ENCODE measurements at regions not wholly inside any gene's neighbourhood (a gene's known extent, or its start where the extent isn't known, plus 50 kb on each side); places are given as distances from the start of the nearest gene placed in this dataset.

DNA sequence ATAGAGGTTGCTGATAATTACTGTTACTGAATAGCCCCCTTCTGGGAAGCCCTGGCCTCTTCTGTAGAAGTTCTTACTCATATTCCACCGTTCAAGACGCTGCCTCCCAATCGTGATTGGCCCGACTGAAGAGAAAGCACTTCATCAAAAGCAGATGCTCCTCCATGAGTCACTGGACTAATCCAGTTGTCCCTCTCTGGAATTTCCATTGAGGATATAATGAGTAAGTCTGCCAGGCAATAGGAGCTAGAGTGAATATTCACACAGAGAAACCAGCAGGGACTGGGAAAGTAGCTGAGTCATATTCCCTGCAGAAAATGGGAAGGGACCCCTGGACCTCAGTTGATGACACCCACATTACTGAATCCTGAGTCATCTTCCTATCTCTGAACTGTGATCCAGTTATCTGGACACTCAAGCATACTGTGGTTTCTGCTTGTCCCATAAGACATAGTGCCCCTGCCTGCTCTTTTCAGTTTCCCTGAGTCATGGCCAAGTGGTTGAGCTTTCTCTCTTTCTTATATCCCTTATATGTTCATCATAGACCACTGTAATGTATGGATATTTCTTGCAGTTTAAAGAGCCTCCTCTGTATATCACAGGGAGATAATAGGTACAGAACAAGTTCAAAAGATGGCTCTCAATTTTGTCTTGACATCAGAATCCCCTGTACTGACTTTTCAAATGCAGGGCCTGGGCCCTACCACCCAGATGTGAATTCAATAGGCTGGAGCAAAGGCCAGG is 151.2 kb upstream of the CDIN1 start (continued):
- no peak for TF ChIP-seq HSF1 (IDR thresholded peaks at IDR 0.05; ENCODE audit: low read depth, low read length)
- TF ChIP-seq SRF (IDR thresholded peaks at IDR 0.05; ENCODE audit: low read depth in 2 of 2, low read length in 2 of 2): no peak
- no peak for TF ChIP-seq RUNX3 (IDR thresholded peaks at IDR 0.05; ENCODE audit: low read length)
- no peak for TF ChIP-seq MEF2A (IDR thresholded peaks at IDR 0.05; ENCODE audit: insufficient read depth, low read depth, low read length)
- no peak for TF ChIP-seq ELK1 (IDR thresholded peaks at IDR 0.05; ENCODE audit: low read depth, low read length)
- no peak for TF ChIP-seq CBX3 (IDR thresholded peaks at IDR 0.05; ENCODE audit: borderline replicate concordance, low read depth)

- ChIA-PET CTCF (no interaction called here), POLR2A (no interaction called here), RAD21 (ENCODE audit: unreplicated experiment) (no interaction called here), SMC1A (ENCODE audit: uncharacterized antibody, unreplicated experiment) (interaction anchor here (1.1 kb wide), 1 partner anchor 8 kb away, joined by 4 read pairs; no protein-coding TSS in a partner anchor)
- Histone ChIP-seq H3K36me3 (ENCODE audit: control insufficient read depth in 2 of 2, insufficient read depth in 2 of 2, low read length in 1 of 2) (no peaks in the 10 kb centered on the region), H3K4me1 (ENCODE audit: control insufficient read depth, insufficient read depth, low read length) (no peaks in the 10 kb centered on the region), H3K9ac (ENCODE audit: control insufficient read depth, insufficient read depth, low read length) (no peak overlapping the region), H3K4me3 (no peak overlapping the region), H3K27ac (ENCODE audit: control insufficient read depth, insufficient read depth) (no peak overlapping the region), H2AFZ (ENCODE audit: control insufficient read depth, low read depth, low read length) (no peak overlapping the region), H3K27me3 (replicated peaks in 1 of 2; ENCODE audit: control insufficient read depth in 2 of 2, insufficient read depth in 2 of 2, low read length in 1 of 2) (no peaks in the 10 kb centered on the region), H4K20me1 (ENCODE audit: control insufficient read depth, insufficient read depth) (no peaks in the 10 kb centered on the region), H3K9me3 (replicated peaks; ENCODE audit: control insufficient read depth, insufficient read depth, low read length) (no peaks in the 10 kb centered on the region), H3K4me2 (ENCODE audit: control insufficient read depth, insufficient read depth) (no peak overlapping the region), H3K79me2 (ENCODE audit: control insufficient read depth, insufficient read depth, low read length) (no peaks in the 10 kb centered on the region)
- ATAC-seq (no peak), FAIRE-seq (no peak), DNase-seq (ENCODE audit: low read depth, low spot score) (no peak)
- BruUV-seq (replicated peaks): no TSS peak
- TF ChIP-seq ZBED1 (IDR thresholded peaks at IDR 0.05; ENCODE audit: borderline replicate concordance): no peak
- 4% methylated on average over 2 of the region's 2 CpGs for WGBS (ENCODE audit: insufficient coverage, insufficient replicate concordance, low lambda C conversion rate, missing lambda C conversion rate)
- intact Hi-C loops (cut with micrococcal nuclease; ENCODE audit: unreplicated experiment): loop anchor here (10.0 kb wide), 1 partner anchor 55 kb away; no protein-coding TSS in a partner anchor
- in situ Hi-C loops (cut with MboI): no loop called here
Measured at GRCh38 chr15:36429707-36430106, 149.7 kb upstream of the CDIN1 start.

Measured in GM12878 (cell line).